ENCODE measurements at regions not wholly inside any gene's neighbourhood (a gene's known extent, or its start where the extent isn't known, plus 50 kb on each side); places are given as distances from the start of the nearest gene placed in this dataset.
A peak's percentile ranks its signal among the peaks of the same experiment; 100 is the strongest.

GRCh38 chr20:4369798-4370124 lies 120.7 kb upstream of the ADRA1D start:
- DNase-seq (no peak), ATAC-seq (no peak)
- H3K4me1 ChIP-seq, result peaks cover 0 to 31% (median 0%) of the 10 kb centered on the region in 12 donors
- no peaks in the 10 kb centered on the region for H3K9me3 ChIP-seq
- intact Hi-C loops (cut with DNase I), result no loop called here
- H3K36me3 ChIP-seq, result no peaks in the 10 kb centered on the region
- WGBS, 4 donors, result 65 to 87% (median 72%) methylated on average over 6 of the region's 6 CpGs
- no peak overlapping the region for H3K27ac ChIP-seq
- H3K27me3 ChIP-seq, result no peaks in the 10 kb centered on the region
- H3K4me3 ChIP-seq, result no peak overlapping the region
- no peak for TF ChIP-seq POLR2A (IDR thresholded peaks at IDR 0.05)
- no peak for TF ChIP-seq CTCF (IDR thresholded peaks at IDR 0.05)

GRCh38 chr20:4369119-4369797 lies 120.2 kb upstream of the ADRA1D start:
- ATAC-seq (no peak), DNase-seq (no peak)
- H3K9me3 ChIP-seq, result no peaks in the 10 kb centered on the region
- TF ChIP-seq POLR2A (IDR thresholded peaks at IDR 0.05), result no peak
- no peak overlapping the region for H3K27ac ChIP-seq
- 73 to 88% (median 78%) methylated on average over 2 of the region's 2 CpGs for WGBS, 4 donors
- no peaks in the 10 kb centered on the region for H3K36me3 ChIP-seq
- H3K4me3 ChIP-seq, result no peak overlapping the region
- intact Hi-C loops (cut with DNase I), result no loop called here
- H3K27me3 ChIP-seq, result no peaks in the 10 kb centered on the region
- H3K4me1 ChIP-seq, result peaks cover 0 to 31% (median 0%) of the 10 kb centered on the region in 12 donors

- no peak overlapping the region for H3K27ac ChIP-seq
- WGBS, 4 donors, result 83 to 100% (median 88%) methylated on average over 1 of the region's 1 CpG
- no peak overlapping the region for H3K4me3 ChIP-seq
- H3K9me3 ChIP-seq, result no peaks in the 10 kb centered on the region
- TF ChIP-seq CTCF (IDR thresholded peaks at IDR 0.05), result no peak
- TF ChIP-seq POLR2A (IDR thresholded peaks at IDR 0.05), result no peak
- no peaks in the 10 kb centered on the region for H3K36me3 ChIP-seq
- DNase-seq, result no peak
- ATAC-seq, result no peak
- no peaks in the 10 kb centered on the region for H3K27me3 ChIP-seq
- H3K4me1 ChIP-seq, result peaks cover 0 to 20% (median 0%) of the 10 kb centered on the region in 12 donors
- intact Hi-C loops (cut with DNase I), result no loop called here
Observed at GRCh38 chr20:4366076-4366475, 117.0 kb upstream of the ADRA1D start.

GRCh38 chr20:4358552-4358951 lies 109.5 kb upstream of the ADRA1D start:
- intact Hi-C loops (cut with DNase I), result no loop called here
- 56 to 67% (median 63%) methylated on average over 6 of the region's 6 CpGs for WGBS, 4 donors
- ATAC-seq (no peak), DNase-seq (peak in 1 of 5 donors; percentile 30)
- H3K9me3 ChIP-seq, result no peaks in the 10 kb centered on the region
- no peak overlapping the region for H3K27ac ChIP-seq
- TF ChIP-seq CTCF (IDR thresholded peaks at IDR 0.05), result no peak
- no peak for TF ChIP-seq POLR2A (IDR thresholded peaks at IDR 0.05)
- no peaks in the 10 kb centered on the region for H3K27me3 ChIP-seq
- H3K4me1 ChIP-seq, result no peaks in the 10 kb centered on the region
- no peaks in the 10 kb centered on the region for H3K36me3 ChIP-seq
- H3K4me3 ChIP-seq, result no peak overlapping the region

GRCh38 chr20:4352348-4352747 lies 103.3 kb upstream of the ADRA1D start:
- Histone ChIP-seq H3K36me3 (no peaks in the 10 kb centered on the region), H3K4me1 (no peaks in the 10 kb centered on the region), H3K27me3 (no peaks in the 10 kb centered on the region), H3K9me3 (peaks cover 0 to 15% (median 3%) of the 10 kb centered on the region in 12 donors), H3K4me3 (no peak overlapping the region), H3K27ac (no peak overlapping the region)
- intact Hi-C loops (cut with DNase I), result no loop called here
- ATAC-seq, result no peak
- no peak for TF ChIP-seq CTCF (IDR thresholded peaks at IDR 0.05)
- TF ChIP-seq POLR2A (IDR thresholded peaks at IDR 0.05), result no peak
- WGBS, 4 donors, result 89 to 98% (median 96%) methylated on average over 1 of the region's 1 CpG
- DNase-seq, result no peak
